Natural killer cell (primary cell): ENCODE measurements at regions not wholly inside any gene's neighbourhood (a gene's known extent, or its start where the extent isn't known, plus 50 kb on each side); places are given as distances from the start of the nearest gene placed in this dataset.

Experiments
- ATAC-seq, 3 donors: fragments of 150-1000 bp in 2 of 3; fragments of 200-7000 bp in 1 of 3; cut with Tn5 transposase; 1 replicate in 1 of 3; 2 replicates in 2 of 3; pipeline ENCODE4 v1.10.0; 2021; ENCODE audit warnings: mild to moderate bottlenecking in 2 of 3, moderate library complexity in 2 of 3
- DNase-seq, 2 donors: peaks; one replicate each; pipeline versions ENCODE4 v3.0.0 to v3.0.0-alpha.2; 2013 to 2021; ENCODE audit warnings: mixed read lengths in 1 of 2
- H3K27ac ChIP-seq: one replicate; pipeline ENCODE4 v1.5.1; 2013; ENCODE audit warnings: mild to moderate bottlenecking, low read length
- H3K27me3 ChIP-seq: one replicate; pipeline ENCODE4 v1.6.1; 2013; ENCODE audit warnings: low read length; ENCODE audit not compliant: control insufficient read depth, insufficient read depth
- H3K36me3 ChIP-seq: one replicate; pipeline ENCODE4 v1.6.1; 2013; ENCODE audit warnings: low read length; ENCODE audit not compliant: control insufficient read depth, insufficient read depth
- H3K4me1 ChIP-seq: one replicate; pipeline ENCODE4 v1.6.1; 2013; ENCODE audit warnings: low read length; ENCODE audit not compliant: control insufficient read depth, insufficient read depth
- H3K4me3 ChIP-seq: one replicate; pipeline ENCODE4 v1.5.1; 2013; ENCODE audit warnings: low read length
- H3K9me3 ChIP-seq: one replicate; pipeline ENCODE4 v1.6.1; 2013; ENCODE audit warnings: low read length; ENCODE audit not compliant: control insufficient read depth, insufficient read depth
- H3K27ac Mint-ChIP-seq, 2 donors: one replicate each; pipeline ENCODE4 v1.8.0; 2022; ENCODE audit warnings: mild to moderate bottlenecking in 2 of 2, mixed read lengths in 2 of 2, moderate library complexity in 1 of 2
- H3K27me3 Mint-ChIP-seq, 2 donors: one replicate each; pipeline ENCODE4 v1.8.0; 2022; ENCODE audit warnings: low read depth in 2 of 2, mixed read lengths in 2 of 2
- H3K36me3 Mint-ChIP-seq: one replicate; pipeline ENCODE4 v1.8.0; 2022; ENCODE audit warnings: mixed read lengths
- H3K4me1 Mint-ChIP-seq, 2 donors: one replicate each; pipeline ENCODE4 v1.8.0; 2022; ENCODE audit warnings: mixed read lengths in 2 of 2
- H3K4me3 Mint-ChIP-seq: one replicate; pipeline ENCODE4 v1.8.0; 2022; ENCODE audit warnings: mild to moderate bottlenecking, moderate library complexity, mixed read lengths
- H3K9me3 Mint-ChIP-seq, 2 donors: one replicate each; pipeline ENCODE4 v1.8.0; 2022; ENCODE audit warnings: mixed read lengths in 2 of 2
- WGBS: methylation state at CpG from one replicate; pipeline ENCODE4 v1.1.7; 2013; ENCODE audit warnings: missing lambda C conversion rate; ENCODE audit not compliant: insufficient coverage; 5-methylcytosine and 5-hydroxymethylcytosine counted together
- intact Hi-C: fragments of 100-400 bp; cut with micrococcal nuclease; formaldehyde crosslinking; loops from one replicate; pipeline ENCODE4 v1.14.2; 2022
- TF ChIP-seq, protein P1 (sequence below): fragments of 200-600 bp; IDR thresholded peaks from one replicate; pipeline ENCODE4 v1.8.0; 2022; ENCODE audit warnings: antibody characterized with exemption

DNA sequence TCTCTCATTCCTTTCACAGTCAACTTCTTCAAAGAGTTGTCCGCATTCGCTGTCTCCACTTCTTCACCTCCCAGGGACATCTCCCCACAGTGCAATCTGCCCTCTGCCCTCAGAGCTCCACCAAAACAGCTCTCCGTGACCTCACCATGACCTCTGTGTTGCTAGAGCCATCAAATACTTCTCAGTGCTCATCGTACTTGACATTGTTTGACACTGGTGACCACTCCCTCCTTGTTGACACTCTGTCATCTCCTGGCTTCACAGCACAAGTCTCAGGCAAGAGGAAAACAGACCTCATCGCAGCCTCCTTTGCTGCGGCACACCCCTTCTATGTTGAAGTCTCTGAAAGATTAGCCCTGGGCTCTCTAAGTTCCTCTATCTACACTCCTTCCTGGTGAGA is 90.5 kb upstream of the CCDC160 start:
- TF ChIP-seq, protein P1, sequence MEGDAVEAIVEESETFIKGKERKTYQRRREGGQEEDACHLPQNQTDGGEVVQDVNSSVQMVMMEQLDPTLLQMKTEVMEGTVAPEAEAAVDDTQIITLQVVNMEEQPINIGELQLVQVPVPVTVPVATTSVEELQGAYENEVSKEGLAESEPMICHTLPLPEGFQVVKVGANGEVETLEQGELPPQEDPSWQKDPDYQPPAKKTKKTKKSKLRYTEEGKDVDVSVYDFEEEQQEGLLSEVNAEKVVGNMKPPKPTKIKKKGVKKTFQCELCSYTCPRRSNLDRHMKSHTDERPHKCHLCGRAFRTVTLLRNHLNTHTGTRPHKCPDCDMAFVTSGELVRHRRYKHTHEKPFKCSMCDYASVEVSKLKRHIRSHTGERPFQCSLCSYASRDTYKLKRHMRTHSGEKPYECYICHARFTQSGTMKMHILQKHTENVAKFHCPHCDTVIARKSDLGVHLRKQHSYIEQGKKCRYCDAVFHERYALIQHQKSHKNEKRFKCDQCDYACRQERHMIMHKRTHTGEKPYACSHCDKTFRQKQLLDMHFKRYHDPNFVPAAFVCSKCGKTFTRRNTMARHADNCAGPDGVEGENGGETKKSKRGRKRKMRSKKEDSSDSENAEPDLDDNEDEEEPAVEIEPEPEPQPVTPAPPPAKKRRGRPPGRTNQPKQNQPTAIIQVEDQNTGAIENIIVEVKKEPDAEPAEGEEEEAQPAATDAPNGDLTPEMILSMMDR: no peak
- Histone ChIP-seq H3K27me3 (no peaks in the 10 kb centered on the region), H3K27ac (no peak overlapping the region), H3K36me3 (no peaks in the 10 kb centered on the region), H3K9me3 (no peaks in the 10 kb centered on the region), H3K4me1 (peaks cover 3% of the 10 kb centered on the region), H3K4me3 (no peak overlapping the region)
- Mint-ChIP-seq H3K9me3 (no peaks in the 10 kb centered on the region), H3K4me1 (peaks cover 0 to 7% of the 10 kb centered on the region in 2 donors), H3K27me3 (no peaks in the 10 kb centered on the region), H3K4me3 (no peak overlapping the region), H3K27ac (no peak overlapping the region), H3K36me3 (no peaks in the 10 kb centered on the region)
- ATAC-seq (peak in 1 of 3 donors; percentile 29), DNase-seq (no peak)
- intact Hi-C loops: no loop called here
- WGBS: 72% methylated on average over 6 of the region's 6 CpGs

DNA sequence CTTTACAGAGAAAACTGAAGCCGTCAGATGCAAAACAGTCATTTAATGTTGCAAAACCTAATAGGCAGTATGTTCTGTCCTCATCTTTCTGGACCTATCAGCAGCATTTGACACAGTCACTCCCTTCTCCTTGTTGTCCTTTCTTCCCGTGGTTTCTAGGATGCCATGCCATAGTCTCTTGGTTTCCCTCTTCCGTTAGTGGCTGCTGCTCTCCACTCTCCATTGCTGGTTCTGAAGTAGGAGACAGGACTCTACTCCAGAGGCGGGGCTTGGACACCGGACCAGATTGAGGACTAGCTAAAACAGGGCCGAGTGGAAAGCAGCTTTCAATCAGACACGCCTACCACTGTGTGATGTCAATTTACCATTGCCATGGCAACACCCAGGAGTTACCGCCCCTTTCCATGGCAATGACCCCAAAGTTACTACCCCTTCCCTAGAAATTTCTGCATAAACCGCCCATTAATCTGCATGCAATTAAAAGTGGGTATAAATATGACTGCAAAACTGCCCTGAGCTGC is 88.8 kb upstream of the CCDC160 start:
- H3K4me1 ChIP-seq: peaks cover 3% of the 10 kb centered on the region
- Mint-ChIP-seq H3K27me3 (no peaks in the 10 kb centered on the region), H3K9me3 (no peaks in the 10 kb centered on the region), H3K36me3 (no peaks in the 10 kb centered on the region), H3K27ac (no peak overlapping the region), H3K4me1 (peaks cover 0 to 7% of the 10 kb centered on the region in 2 donors), H3K4me3 (no peak overlapping the region)
- TF ChIP-seq, protein P1: no peak
- no peaks in the 10 kb centered on the region for H3K27me3 ChIP-seq
- ATAC-seq (no peak), DNase-seq (no peak)
- intact Hi-C loops: no loop called here
- H3K4me3 ChIP-seq: no peak overlapping the region
- 85% methylated on average over 7 of the region's 9 CpGs for WGBS
- no peaks in the 10 kb centered on the region for H3K9me3 ChIP-seq
- H3K27ac ChIP-seq: no peak overlapping the region
- no peaks in the 10 kb centered on the region for H3K36me3 ChIP-seq

DNA sequence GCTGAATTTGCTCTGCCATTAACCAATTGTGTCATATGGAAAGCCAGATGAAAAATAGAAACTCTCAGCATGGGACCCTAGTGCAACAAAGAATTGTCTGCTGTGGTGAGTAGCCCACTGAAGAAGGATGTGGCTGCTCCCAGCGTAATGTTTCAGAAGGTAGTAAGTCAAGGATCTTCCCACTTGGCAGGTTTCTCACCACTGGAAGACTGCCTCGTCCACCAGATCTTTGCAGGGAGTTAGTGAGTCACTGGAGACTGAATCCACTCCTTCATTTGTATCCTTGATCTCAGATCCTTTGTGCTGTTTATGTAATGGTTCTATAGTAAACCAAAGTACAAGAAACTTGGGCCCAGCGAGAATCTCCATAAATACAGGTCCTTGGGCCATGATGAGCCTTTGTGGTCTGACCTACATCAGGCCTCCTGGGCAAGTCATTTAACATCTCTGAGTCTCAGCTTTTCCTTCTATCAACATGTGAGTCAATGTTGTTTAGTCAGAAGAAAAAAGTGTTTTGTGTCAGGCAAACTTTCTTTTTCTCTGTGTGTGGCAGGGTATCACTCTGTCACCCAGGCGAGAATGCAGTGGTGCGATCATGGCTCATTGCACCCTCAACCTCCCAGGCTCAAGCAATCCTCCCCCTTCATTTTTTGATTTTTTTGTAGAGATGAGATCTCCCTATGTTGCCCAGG is 78.0 kb upstream of the CCDC160 start:
- no peaks in the 10 kb centered on the region for H3K27me3 ChIP-seq
- H3K9me3 ChIP-seq: no peaks in the 10 kb centered on the region
- Mint-ChIP-seq H3K9me3 (no peaks in the 10 kb centered on the region), H3K27me3 (no peaks in the 10 kb centered on the region), H3K4me3 (no peak overlapping the region), H3K27ac (no peak overlapping the region), H3K4me1 (peaks cover 0 to 10% of the 10 kb centered on the region in 2 donors), H3K36me3 (no peaks in the 10 kb centered on the region)
- 80% methylated on average over 4 of the region's 5 CpGs for WGBS
- H3K4me3 ChIP-seq: no peak overlapping the region
- no peaks in the 10 kb centered on the region for H3K36me3 ChIP-seq
- no peak overlapping the region for H3K27ac ChIP-seq
- intact Hi-C loops: no loop called here
- no peaks in the 10 kb centered on the region for H3K4me1 ChIP-seq
- ATAC-seq (peak in 1 of 3 donors; percentile 36), DNase-seq (no peak)
- TF ChIP-seq, protein P1: no peak

DNA sequence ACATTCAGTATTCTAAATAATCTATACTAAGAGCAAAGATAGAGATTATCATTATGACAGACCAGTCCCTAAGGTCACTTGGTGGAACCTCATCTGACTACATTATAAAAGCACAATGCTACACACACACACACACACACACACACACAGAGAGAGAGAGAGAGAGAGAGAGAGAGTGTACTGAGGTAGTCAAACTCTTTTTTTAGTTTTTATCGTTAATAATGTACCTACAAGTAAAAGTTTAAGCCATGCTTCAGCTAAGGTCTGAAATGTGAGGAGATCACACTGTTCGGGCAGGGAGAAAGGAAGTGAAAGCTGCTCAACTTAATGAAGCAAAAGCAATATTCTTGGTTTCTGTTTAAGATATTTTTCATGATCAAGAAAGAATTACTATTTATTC is 75.8 kb upstream of the CCDC160 start:
- ATAC-seq (no peak), DNase-seq (no peak)
- Histone ChIP-seq H3K27me3 (no peaks in the 10 kb centered on the region), H3K27ac (no peak overlapping the region), H3K4me1 (no peaks in the 10 kb centered on the region), H3K4me3 (no peak overlapping the region), H3K36me3 (no peaks in the 10 kb centered on the region), H3K9me3 (no peaks in the 10 kb centered on the region)
- no CpG with 5 or more reads among the region's 2 CpGs for WGBS
- Mint-ChIP-seq H3K9me3 (no peaks in the 10 kb centered on the region), H3K4me1 (peaks cover 0 to 10% of the 10 kb centered on the region in 2 donors), H3K27me3 (peaks cover 0 to 11% of the 10 kb centered on the region in 2 donors), H3K36me3 (no peaks in the 10 kb centered on the region), H3K27ac (peak overlapping the region in 1 of 2 donors; percentile 60), H3K4me3 (no peak overlapping the region)
- TF ChIP-seq, protein P1: no peak
- intact Hi-C loops: no loop called here
